ENCODE measurements at regions not wholly inside any gene's neighbourhood (a gene's known extent, or its start where the extent isn't known, plus 50 kb on each side); places are given as distances from the start of the nearest gene placed in this dataset.

DNA sequence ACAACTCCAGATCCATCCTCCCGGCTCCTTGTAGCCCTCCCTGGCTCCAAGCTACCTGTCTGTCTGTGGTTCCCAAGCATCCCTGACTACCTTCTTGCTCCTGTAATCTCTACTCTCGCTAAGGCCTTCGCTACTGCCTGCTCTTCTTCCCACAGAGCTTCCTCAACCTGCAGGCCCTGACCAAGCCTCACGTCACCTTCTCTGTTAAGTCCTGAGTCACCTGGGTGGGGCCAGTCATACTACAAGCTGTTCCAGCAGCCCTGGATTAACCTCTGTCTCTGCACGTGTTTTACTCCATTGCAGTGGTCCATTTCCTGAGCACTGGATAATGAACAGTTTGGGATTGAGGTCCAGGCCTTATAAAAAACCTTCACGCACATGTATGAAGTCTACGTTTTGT lies 770.7 kb downstream of the BCL11B start:
- TF ChIP-seq, protein P1, sequence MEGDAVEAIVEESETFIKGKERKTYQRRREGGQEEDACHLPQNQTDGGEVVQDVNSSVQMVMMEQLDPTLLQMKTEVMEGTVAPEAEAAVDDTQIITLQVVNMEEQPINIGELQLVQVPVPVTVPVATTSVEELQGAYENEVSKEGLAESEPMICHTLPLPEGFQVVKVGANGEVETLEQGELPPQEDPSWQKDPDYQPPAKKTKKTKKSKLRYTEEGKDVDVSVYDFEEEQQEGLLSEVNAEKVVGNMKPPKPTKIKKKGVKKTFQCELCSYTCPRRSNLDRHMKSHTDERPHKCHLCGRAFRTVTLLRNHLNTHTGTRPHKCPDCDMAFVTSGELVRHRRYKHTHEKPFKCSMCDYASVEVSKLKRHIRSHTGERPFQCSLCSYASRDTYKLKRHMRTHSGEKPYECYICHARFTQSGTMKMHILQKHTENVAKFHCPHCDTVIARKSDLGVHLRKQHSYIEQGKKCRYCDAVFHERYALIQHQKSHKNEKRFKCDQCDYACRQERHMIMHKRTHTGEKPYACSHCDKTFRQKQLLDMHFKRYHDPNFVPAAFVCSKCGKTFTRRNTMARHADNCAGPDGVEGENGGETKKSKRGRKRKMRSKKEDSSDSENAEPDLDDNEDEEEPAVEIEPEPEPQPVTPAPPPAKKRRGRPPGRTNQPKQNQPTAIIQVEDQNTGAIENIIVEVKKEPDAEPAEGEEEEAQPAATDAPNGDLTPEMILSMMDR (conservative IDR thresholded peaks at IDR 0.05), result no peak
- Histone ChIP-seq H3K9ac (ENCODE audit: extremely low read depth, low read length, poor library complexity, severe bottlenecking) (no peak overlapping the region), H3K9me3 (ENCODE audit: control insufficient read depth, low read length) (no peaks in the 10 kb centered on the region), H3K27ac (ENCODE audit: low read depth, low read length) (no peak overlapping the region), H3K4me1 (ENCODE audit: control insufficient read depth, insufficient read depth, low read length) (no peaks in the 10 kb centered on the region), H3K4me3 (ENCODE audit: low read length) (no peak overlapping the region), H3K36me3 (ENCODE audit: control insufficient read depth, insufficient read depth, low read length) (no peaks in the 10 kb centered on the region), H3K27me3 (ENCODE audit: control insufficient read depth, insufficient read depth, low read length, poor library complexity, severe bottlenecking) (no peaks in the 10 kb centered on the region)
- H3K36me3 Mint-ChIP-seq (ENCODE audit: low read depth), result no peaks in the 10 kb centered on the region
- H3K4me1 Mint-ChIP-seq, result no peaks in the 10 kb centered on the region
- DNase-seq, result no peak
- WGBS, 2 experiments (ENCODE audit: insufficient coverage in 1 of 2, insufficient read length in 1 of 2), result 69 to 95% methylated on average over 5 to 7 of the region's 7 CpGs
- H3K27me3 Mint-ChIP-seq (ENCODE audit: insufficient read depth), result peaks cover 3% of the 10 kb centered on the region
- no peak overlapping the region for H3K4me3 Mint-ChIP-seq
- no peak overlapping the region for H3K27ac Mint-ChIP-seq
- H3K9me3 Mint-ChIP-seq, result no peaks in the 10 kb centered on the region

DNA sequence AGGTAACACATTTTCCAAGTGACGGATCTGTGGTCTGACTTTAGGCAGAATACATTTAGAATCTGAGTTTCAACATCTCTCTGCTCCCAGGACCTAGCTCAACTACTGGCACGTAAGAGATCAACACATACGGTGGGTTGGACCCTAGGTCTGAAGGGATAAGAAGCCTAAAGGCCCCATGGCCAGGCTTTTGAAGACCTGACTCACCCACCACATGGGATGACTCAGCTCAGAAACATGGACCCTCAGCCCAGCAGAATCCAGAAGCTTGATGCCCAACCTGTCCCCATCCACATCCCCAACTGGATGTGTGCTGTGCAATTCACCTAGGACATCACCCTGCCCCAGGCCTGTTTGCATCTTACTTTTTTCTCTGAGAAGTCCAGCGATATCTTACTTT lies 770.2 kb downstream of the BCL11B start:
- no peaks in the 10 kb centered on the region for H3K36me3 Mint-ChIP-seq (ENCODE audit: low read depth)
- no peak overlapping the region for H3K27ac ChIP-seq (ENCODE audit: low read depth, low read length)
- H3K9ac ChIP-seq (ENCODE audit: extremely low read depth, low read length, poor library complexity, severe bottlenecking), result no peak overlapping the region
- peaks cover 4% of the 10 kb centered on the region for H3K27me3 Mint-ChIP-seq (ENCODE audit: insufficient read depth)
- H3K9me3 Mint-ChIP-seq, result no peaks in the 10 kb centered on the region
- no peak for DNase-seq
- H3K4me1 ChIP-seq (ENCODE audit: control insufficient read depth, insufficient read depth, low read length), result no peaks in the 10 kb centered on the region
- H3K4me3 ChIP-seq (ENCODE audit: low read length), result no peak overlapping the region
- no peak overlapping the region for H3K4me3 Mint-ChIP-seq
- H3K4me1 Mint-ChIP-seq, result no peaks in the 10 kb centered on the region
- H3K27me3 ChIP-seq (ENCODE audit: control insufficient read depth, insufficient read depth, low read length, poor library complexity, severe bottlenecking), result no peaks in the 10 kb centered on the region
- no peak overlapping the region for H3K27ac Mint-ChIP-seq
- H3K36me3 ChIP-seq (ENCODE audit: control insufficient read depth, insufficient read depth, low read length), result no peaks in the 10 kb centered on the region
- no peaks in the 10 kb centered on the region for H3K9me3 ChIP-seq (ENCODE audit: control insufficient read depth, low read length)
- WGBS, 2 experiments (ENCODE audit: insufficient coverage in 1 of 2, insufficient read length in 1 of 2), result 94 to 96% methylated on average over 3 to 4 of the region's 4 CpGs
- TF ChIP-seq, protein P1 (conservative IDR thresholded peaks at IDR 0.05), result no peak

DNA sequence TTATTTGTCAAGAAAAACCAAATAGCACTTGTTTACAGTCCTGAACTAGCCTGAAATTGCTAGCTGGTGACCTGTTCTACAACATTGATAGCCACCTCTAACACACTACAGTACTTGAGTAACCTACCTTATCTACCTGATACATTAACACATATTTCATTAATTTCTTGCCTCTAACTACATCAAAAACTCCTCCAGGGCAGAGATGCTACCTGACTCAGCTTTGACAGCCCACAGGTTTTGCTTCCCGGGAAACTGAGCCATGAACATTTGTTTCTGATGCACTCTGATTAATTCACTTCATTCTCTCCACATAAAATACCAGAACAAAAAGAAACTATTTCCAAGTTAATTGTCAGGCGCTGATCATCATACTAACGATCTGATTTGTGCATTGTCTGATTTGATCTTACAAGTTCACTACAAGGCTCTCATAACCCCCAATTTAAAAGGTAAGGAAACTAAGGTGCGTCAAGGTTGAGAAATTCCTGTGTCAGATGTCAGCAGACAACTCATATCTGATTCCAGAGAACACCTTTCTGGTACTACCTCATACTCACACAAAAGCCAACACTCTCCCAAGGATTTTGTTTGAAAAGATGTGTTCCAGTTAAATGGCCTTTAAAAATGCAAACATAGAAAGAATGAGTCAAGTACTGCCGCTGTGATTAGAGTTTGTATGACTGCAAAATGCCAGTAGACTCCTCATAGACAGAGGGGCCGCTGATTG lies 768.7 kb downstream of the BCL11B start:
- Histone ChIP-seq H3K36me3 (ENCODE audit: control insufficient read depth, insufficient read depth, low read length) (no peaks in the 10 kb centered on the region), H3K4me3 (ENCODE audit: low read length) (no peak overlapping the region), H3K4me1 (ENCODE audit: control insufficient read depth, insufficient read depth, low read length) (no peaks in the 10 kb centered on the region), H3K27ac (ENCODE audit: low read depth, low read length) (no peak overlapping the region), H3K9ac (ENCODE audit: extremely low read depth, low read length, poor library complexity, severe bottlenecking) (no peak overlapping the region), H3K9me3 (ENCODE audit: control insufficient read depth, low read length) (no peaks in the 10 kb centered on the region), H3K27me3 (ENCODE audit: control insufficient read depth, insufficient read depth, low read length, poor library complexity, severe bottlenecking) (no peaks in the 10 kb centered on the region)
- Mint-ChIP-seq H3K4me3 (no peak overlapping the region), H3K4me1 (no peaks in the 10 kb centered on the region), H3K27me3 (ENCODE audit: insufficient read depth) (peaks cover 4% of the 10 kb centered on the region), H3K36me3 (ENCODE audit: low read depth) (no peaks in the 10 kb centered on the region), H3K9me3 (no peaks in the 10 kb centered on the region), H3K27ac (no peak overlapping the region)
- DNase-seq, result no peak
- TF ChIP-seq, protein P1 (conservative IDR thresholded peaks at IDR 0.05), result no peak
- 94 to 95% methylated on average over 5 to 6 of the region's 6 CpGs for WGBS, 2 experiments (ENCODE audit: insufficient coverage in 1 of 2, insufficient read length in 1 of 2)

Data from endodermal cell (in vitro differentiated cells).